HL-60 (cell line): ENCODE measurements at regions not wholly inside any gene's neighbourhood (a gene's known extent, or its start where the extent isn't known, plus 50 kb on each side); places are given as distances from the start of the nearest gene placed in this dataset.
"Not testable (repeated sequence)": the region's sequence is repeated elsewhere in the genome, so short reads cannot be mapped to it uniquely, and the experiment has no call there.

Source experiments
- DNase-seq, 2 experiments: peaks; one replicate each; pipeline ENCODE4 v3.0.0-alpha.2; 2010 to 2020; ENCODE audit warnings: low read depth in 1 of 2, low spot score in 1 of 2
- H3K27ac ChIP-seq: fragments of 250-450 bp; sonication (Bioruptor Pico); replicated peaks from 2 replicates; pipeline ENCODE4 v1.5.1; 2020; ENCODE audit warnings: mild to moderate bottlenecking, moderate library complexity
- H3K27me3 ChIP-seq: fragments of 250-450 bp; sonication (Bioruptor Pico); 2 replicates; pipeline ENCODE4 v1.5.1; 2021; ENCODE audit warnings: mild to moderate bottlenecking, moderate library complexity; ENCODE audit not compliant: insufficient read depth, poor library complexity, severe bottlenecking
- H3K4me3 ChIP-seq: replicated peaks from 2 replicates; pipeline ENCODE4 v1.5.1; 2011; ENCODE audit warnings: mild to moderate bottlenecking, control low read depth, low read length; ENCODE audit not compliant: insufficient read depth
- GABPA ChIP-seq: IDR thresholded peaks from 2 replicates; pipeline ENCODE4 v1.6.1; 2012; ENCODE audit warnings: low read depth
- POLR2AphosphoS5 ChIP-seq: IDR thresholded peaks from 2 replicates; pipeline ENCODE4 v1.6.1; 2012; ENCODE audit warnings: low read depth
- REST ChIP-seq: IDR thresholded peaks from 2 replicates; pipeline ENCODE4 v1.6.1; 2012; ENCODE audit warnings: low read depth; ENCODE audit not compliant: insufficient replicate concordance
- SPI1 ChIP-seq: IDR thresholded peaks from 2 replicates; pipeline ENCODE4 v1.6.1; 2012; ENCODE audit warnings: low read depth, mild to moderate bottlenecking, borderline replicate concordance
- TF ChIP-seq, protein P1 (sequence below): IDR thresholded peaks from one replicate; pipeline ENCODE4 v1.5.1; 2011; ENCODE audit warnings: low read length, control low read depth, inconsistent platforms; ENCODE audit not compliant: insufficient read depth

GRCh38 chr22:42184852-42185251, 54.2 kb upstream of the CYP2D6 start:
- Histone ChIP-seq H3K27ac (no peak overlapping the region), H3K4me3 (no peak overlapping the region), H3K27me3 (no peaks in the 10 kb centered on the region)
- no peak for TF ChIP-seq POLR2AphosphoS5
- no peak for TF ChIP-seq REST
- TF ChIP-seq, protein P1, sequence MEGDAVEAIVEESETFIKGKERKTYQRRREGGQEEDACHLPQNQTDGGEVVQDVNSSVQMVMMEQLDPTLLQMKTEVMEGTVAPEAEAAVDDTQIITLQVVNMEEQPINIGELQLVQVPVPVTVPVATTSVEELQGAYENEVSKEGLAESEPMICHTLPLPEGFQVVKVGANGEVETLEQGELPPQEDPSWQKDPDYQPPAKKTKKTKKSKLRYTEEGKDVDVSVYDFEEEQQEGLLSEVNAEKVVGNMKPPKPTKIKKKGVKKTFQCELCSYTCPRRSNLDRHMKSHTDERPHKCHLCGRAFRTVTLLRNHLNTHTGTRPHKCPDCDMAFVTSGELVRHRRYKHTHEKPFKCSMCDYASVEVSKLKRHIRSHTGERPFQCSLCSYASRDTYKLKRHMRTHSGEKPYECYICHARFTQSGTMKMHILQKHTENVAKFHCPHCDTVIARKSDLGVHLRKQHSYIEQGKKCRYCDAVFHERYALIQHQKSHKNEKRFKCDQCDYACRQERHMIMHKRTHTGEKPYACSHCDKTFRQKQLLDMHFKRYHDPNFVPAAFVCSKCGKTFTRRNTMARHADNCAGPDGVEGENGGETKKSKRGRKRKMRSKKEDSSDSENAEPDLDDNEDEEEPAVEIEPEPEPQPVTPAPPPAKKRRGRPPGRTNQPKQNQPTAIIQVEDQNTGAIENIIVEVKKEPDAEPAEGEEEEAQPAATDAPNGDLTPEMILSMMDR, result no peak
- no peak for TF ChIP-seq GABPA
- TF ChIP-seq SPI1, result no peak
- DNase-seq, result no peak

GRCh38 chr22:42183461-42184059, 53.0 kb upstream of the CYP2D6 start:
- H3K27me3 ChIP-seq, H3K4me3 ChIP-seq, DNase-seq, H3K27ac ChIP-seq: not testable (repeated sequence)

DNA sequence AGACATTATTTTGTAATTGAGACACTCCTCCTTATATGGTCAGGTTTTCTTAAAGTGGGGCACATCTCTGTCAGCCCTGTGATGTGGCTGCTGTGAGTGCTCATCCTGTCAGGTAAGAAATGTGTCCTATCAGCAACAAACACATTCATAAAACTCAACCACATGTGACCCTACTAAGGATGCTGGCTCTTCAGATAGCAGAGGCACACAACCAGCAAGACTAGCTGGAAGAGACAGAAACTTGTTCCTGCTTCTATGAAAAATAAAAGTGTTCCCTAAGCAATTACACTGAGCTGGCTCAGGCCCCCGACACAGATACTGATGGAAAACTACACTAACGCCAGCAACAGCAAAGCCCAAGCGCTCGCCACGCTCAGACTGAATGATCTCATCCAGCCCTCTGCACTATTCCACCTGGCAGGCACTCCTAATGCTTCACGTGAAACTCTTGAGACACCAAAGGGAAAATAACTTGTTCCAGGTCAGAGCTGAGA, 49.8 kb upstream of the CYP2D6 start:
- Histone ChIP-seq H3K4me3 (no peak overlapping the region), H3K27me3 (no peaks in the 10 kb centered on the region), H3K27ac (no peak overlapping the region)
- DNase-seq, result no peak
- no peak for TF ChIP-seq GABPA
- no peak for TF ChIP-seq POLR2AphosphoS5
- TF ChIP-seq SPI1, result no peak
- TF ChIP-seq REST, result no peak
- TF ChIP-seq, protein P1, result no peak
